GM12865 (cell line): ENCODE measurements at regions not wholly inside any gene's neighbourhood (a gene's known extent, or its start where the extent isn't known, plus 50 kb on each side); places are given as distances from the start of the nearest gene placed in this dataset.
"Not testable (repeated sequence)": the region's sequence is repeated elsewhere in the genome, so short reads cannot be mapped to it uniquely, and the experiment has no call there.

Experiments used
- DNase-seq: peaks from one replicate; pipeline ENCODE4 v3.0.0; 2010; ENCODE audit warnings: low read depth
- H3K4me3 ChIP-seq: 2 replicates; pipeline ENCODE4 v1.5.1; 2011; ENCODE audit warnings: mild to moderate bottlenecking, low read depth, low read length, control low read depth
- TF ChIP-seq, protein P1 (sequence below): IDR thresholded peaks from 2 replicates; pipeline ENCODE4 v1.5.1; 2011; ENCODE audit warnings: low read length, control low read depth, low read depth, inconsistent platforms; ENCODE audit not compliant: insufficient read depth; ENCODE audit errors: missing control alignments

- TF ChIP-seq, protein P1, sequence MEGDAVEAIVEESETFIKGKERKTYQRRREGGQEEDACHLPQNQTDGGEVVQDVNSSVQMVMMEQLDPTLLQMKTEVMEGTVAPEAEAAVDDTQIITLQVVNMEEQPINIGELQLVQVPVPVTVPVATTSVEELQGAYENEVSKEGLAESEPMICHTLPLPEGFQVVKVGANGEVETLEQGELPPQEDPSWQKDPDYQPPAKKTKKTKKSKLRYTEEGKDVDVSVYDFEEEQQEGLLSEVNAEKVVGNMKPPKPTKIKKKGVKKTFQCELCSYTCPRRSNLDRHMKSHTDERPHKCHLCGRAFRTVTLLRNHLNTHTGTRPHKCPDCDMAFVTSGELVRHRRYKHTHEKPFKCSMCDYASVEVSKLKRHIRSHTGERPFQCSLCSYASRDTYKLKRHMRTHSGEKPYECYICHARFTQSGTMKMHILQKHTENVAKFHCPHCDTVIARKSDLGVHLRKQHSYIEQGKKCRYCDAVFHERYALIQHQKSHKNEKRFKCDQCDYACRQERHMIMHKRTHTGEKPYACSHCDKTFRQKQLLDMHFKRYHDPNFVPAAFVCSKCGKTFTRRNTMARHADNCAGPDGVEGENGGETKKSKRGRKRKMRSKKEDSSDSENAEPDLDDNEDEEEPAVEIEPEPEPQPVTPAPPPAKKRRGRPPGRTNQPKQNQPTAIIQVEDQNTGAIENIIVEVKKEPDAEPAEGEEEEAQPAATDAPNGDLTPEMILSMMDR: no peak
- DNase-seq: no peak
These were observed 91.6 kb upstream of the TAF11L2 start for GRCh38 chr5:17406423-17406838.

DNA sequence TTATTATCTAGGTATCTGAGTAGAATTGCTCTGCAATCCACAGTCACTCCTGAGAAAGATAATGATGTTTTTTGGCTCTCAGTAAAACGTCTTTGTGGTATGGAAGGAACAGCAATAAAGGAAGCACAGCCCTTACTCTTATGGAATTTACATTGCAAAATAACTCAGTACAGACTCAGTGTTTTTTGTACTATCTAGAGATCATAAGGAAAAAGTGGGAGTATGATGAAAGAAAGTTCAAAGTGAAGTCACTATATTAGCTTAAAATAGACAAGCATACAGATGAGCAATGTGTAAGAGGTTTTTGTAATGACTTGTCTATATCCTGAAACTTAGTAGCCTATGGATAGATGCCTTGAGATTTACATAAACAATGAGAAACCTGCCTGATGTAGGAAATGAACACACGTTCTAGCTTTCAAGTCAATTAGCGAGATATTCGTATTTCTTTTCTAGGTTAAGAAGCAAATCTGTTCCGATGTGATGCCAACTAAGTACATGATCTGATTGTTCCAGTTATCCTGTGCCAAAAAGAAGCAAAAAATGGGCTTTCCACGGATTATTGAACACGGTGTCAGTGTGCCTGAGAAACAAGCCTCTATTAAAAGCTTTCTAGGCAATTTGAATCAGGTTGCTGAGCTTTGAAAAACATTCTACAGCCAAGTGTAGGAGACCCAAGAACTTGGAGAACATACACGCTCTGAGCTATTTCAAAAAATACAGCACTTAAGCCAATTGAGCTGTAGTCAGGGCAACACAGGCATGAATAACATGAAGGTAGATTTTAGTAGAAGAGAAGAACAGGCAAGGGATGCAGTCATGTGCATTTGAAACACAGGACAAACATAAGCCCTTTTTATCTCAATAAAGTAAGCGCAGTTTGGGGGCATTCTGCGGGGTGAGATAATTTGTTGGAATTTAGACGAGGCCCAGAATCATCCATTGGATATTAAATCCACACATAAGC lies 86.3 kb upstream of the TAF11L2 start:
- TF ChIP-seq, protein P1: no peak
- no peak overlapping the region for H3K4me3 ChIP-seq
- no peak for DNase-seq

More at GRCh38 chr5:17406423-17406838, 91.6 kb upstream of the TAF11L2 start:
- H3K4me3 ChIP-seq: no peak overlapping the region

- no peak for DNase-seq
- H3K4me3 ChIP-seq: no peak overlapping the region
- TF ChIP-seq, protein P1: no peak
These were observed 85.0 kb upstream of the TAF11L2 start for GRCh38 chr5:17412760-17413671.

- TF ChIP-seq, protein P1: no peak
- no peak overlapping the region for H3K4me3 ChIP-seq
- no peak for DNase-seq
These were observed 84.3 kb upstream of the TAF11L2 start for GRCh38 chr5:17413691-17414090.

DNA sequence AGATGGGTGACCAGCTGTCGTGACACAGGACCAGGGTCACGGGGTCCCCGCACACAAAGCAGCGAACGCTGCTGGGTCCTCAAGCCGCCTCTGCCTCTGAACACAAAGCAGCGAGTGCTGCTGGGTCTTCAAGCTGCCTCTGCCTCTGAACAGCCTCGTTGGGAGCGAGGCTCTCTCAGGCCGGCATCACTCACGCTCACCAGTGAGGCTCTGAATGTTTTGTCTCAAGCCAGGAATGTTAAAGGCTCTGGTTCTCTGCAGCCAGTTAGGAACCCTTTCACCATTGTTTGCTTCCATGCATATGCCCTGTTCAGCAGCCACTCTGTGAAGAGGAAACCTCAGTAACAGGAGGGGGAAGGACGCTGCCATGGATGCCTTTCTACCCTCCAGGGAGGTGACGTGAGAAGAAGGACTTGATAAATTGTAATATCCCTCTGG lies 82.7 kb upstream of the TAF11L2 start:
- TF ChIP-seq, protein P1: no peak
- DNase-seq: no peak

DNA sequence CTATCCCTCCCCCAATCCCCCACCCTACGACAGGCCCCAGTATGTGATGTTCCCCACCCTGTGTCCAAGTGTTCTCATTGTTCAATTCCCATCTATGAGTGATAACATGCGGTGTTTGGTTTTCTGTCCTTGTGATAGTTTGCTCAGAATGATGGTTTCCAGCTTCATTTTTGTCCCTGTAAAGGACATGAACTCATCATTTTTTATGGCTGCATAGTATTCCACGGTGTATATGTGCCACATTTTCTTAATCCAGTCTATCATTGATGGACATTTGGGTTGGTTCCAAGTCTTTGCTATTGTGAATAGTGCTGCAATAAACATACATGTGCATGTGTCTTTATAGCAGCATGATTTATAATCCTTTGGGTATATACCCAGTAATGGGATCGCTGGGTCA lies 81.7 kb upstream of the TAF11L2 start:
- DNase-seq, H3K4me3 ChIP-seq: not testable (repeated sequence)

More for the DNA sequence above, 82.7 kb upstream of the TAF11L2 start:
- H3K4me3 ChIP-seq: no peak overlapping the region

DNA sequence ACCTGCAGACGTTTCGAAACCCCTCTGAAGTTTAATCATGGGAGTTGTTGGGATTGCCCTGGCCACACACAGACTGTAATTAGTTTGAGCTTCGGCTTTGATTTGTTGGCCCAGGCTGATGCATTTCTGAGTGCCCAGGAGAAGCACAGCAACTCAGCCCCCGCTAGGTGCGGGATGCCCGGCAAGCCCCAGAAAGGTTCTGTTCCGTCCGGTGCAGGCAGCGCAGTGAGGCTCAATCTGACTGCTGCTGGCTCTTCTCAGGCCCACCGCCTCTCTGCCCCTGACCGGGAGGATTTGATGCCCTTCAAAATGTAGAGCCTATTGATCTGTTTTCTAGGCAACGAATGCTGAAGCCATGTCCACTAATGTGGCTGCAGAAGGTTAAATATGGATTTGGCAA lies 73.4 kb upstream of the TAF11L2 start:
- H3K4me3 ChIP-seq: no peak overlapping the region
- TF ChIP-seq, protein P1: no peak
- DNase-seq: no peak
